ENCODE measurements at regions not wholly inside any gene's neighbourhood (a gene's known extent, or its start where the extent isn't known, plus 50 kb on each side); places are given as distances from the start of the nearest gene placed in this dataset.

GRCh38 chr9:89924611-89925010, 319.8 kb downstream of the GADD45G start:
- H3K4me3 Mint-ChIP-seq (ENCODE audit: unreplicated experiment), result no peak overlapping the region
- peaks cover 3% of the 10 kb centered on the region for H3K36me3 Mint-ChIP-seq (ENCODE audit: low read depth, unreplicated experiment)
- no peak for TF ChIP-seq CTCF (IDR thresholded peaks at IDR 0.05; ENCODE audit: unreplicated experiment)
- no peaks in the 10 kb centered on the region for H3K9me3 Mint-ChIP-seq (ENCODE audit: unreplicated experiment)
- H3K4me1 Mint-ChIP-seq (ENCODE audit: unreplicated experiment), result peaks cover 55% of the 10 kb centered on the region
- peaks cover 9% of the 10 kb centered on the region for H3K27me3 Mint-ChIP-seq (ENCODE audit: unreplicated experiment)
- no peak for DNase-seq (ENCODE audit: low spot score)
- H3K27ac Mint-ChIP-seq (ENCODE audit: unreplicated experiment), result no peak overlapping the region

GRCh38 chr9:89926167-89926566, 321.4 kb downstream of the GADD45G start:
- H3K27ac Mint-ChIP-seq (ENCODE audit: unreplicated experiment), result no peak overlapping the region
- H3K36me3 Mint-ChIP-seq (ENCODE audit: low read depth, unreplicated experiment), result peaks cover 3% of the 10 kb centered on the region
- TF ChIP-seq CTCF (IDR thresholded peaks at IDR 0.05; ENCODE audit: unreplicated experiment), result no peak
- DNase-seq (ENCODE audit: low spot score), result no peak
- H3K4me3 Mint-ChIP-seq (ENCODE audit: unreplicated experiment), result no peak overlapping the region
- no peaks in the 10 kb centered on the region for H3K9me3 Mint-ChIP-seq (ENCODE audit: unreplicated experiment)
- H3K4me1 Mint-ChIP-seq (ENCODE audit: unreplicated experiment), result peaks cover 68% of the 10 kb centered on the region
- peaks cover 9% of the 10 kb centered on the region for H3K27me3 Mint-ChIP-seq (ENCODE audit: unreplicated experiment)

GRCh38 chr9:89926691-89927220, 321.9 kb downstream of the GADD45G start:
- peaks cover 9% of the 10 kb centered on the region for H3K27me3 Mint-ChIP-seq (ENCODE audit: unreplicated experiment)
- H3K4me1 Mint-ChIP-seq (ENCODE audit: unreplicated experiment), result peaks cover 72% of the 10 kb centered on the region

GRCh38 chr9:89928106-89928505, 323.3 kb downstream of the GADD45G start:
- H3K4me3 Mint-ChIP-seq (ENCODE audit: unreplicated experiment), result no peak overlapping the region
- H3K9me3 Mint-ChIP-seq (ENCODE audit: unreplicated experiment), result no peaks in the 10 kb centered on the region
- H3K36me3 Mint-ChIP-seq (ENCODE audit: low read depth, unreplicated experiment), result peaks cover 3% of the 10 kb centered on the region
- H3K4me1 Mint-ChIP-seq (ENCODE audit: unreplicated experiment), result peaks cover 76% of the 10 kb centered on the region
- DNase-seq (ENCODE audit: low spot score), result no peak
- peaks cover 5% of the 10 kb centered on the region for H3K27me3 Mint-ChIP-seq (ENCODE audit: unreplicated experiment)
- peak overlapping the region; percentile 3 for H3K27ac Mint-ChIP-seq (ENCODE audit: unreplicated experiment)
- no peak for TF ChIP-seq CTCF (IDR thresholded peaks at IDR 0.05; ENCODE audit: unreplicated experiment)

More at GRCh38 chr9:89926691-89927220, 321.9 kb downstream of the GADD45G start:
- Mint-ChIP-seq H3K9me3 (ENCODE audit: unreplicated experiment) (no peaks in the 10 kb centered on the region), H3K36me3 (ENCODE audit: low read depth, unreplicated experiment) (peaks cover 3% of the 10 kb centered on the region), H3K4me3 (ENCODE audit: unreplicated experiment) (no peak overlapping the region), H3K27ac (ENCODE audit: unreplicated experiment) (no peak overlapping the region)
- no peak for TF ChIP-seq CTCF (IDR thresholded peaks at IDR 0.05; ENCODE audit: unreplicated experiment)
- DNase-seq (ENCODE audit: low spot score), result no peak

- no peak for DNase-seq (ENCODE audit: low spot score)
- no peak overlapping the region for H3K4me3 Mint-ChIP-seq (ENCODE audit: unreplicated experiment)
- peak overlapping the region; percentile 3 for H3K27ac Mint-ChIP-seq (ENCODE audit: unreplicated experiment)
- H3K36me3 Mint-ChIP-seq (ENCODE audit: low read depth, unreplicated experiment), result peaks cover 3% of the 10 kb centered on the region
- TF ChIP-seq CTCF (IDR thresholded peaks at IDR 0.05; ENCODE audit: unreplicated experiment), result no peak
- peaks cover 7% of the 10 kb centered on the region for H3K27me3 Mint-ChIP-seq (ENCODE audit: unreplicated experiment)
- peaks cover 77% of the 10 kb centered on the region for H3K4me1 Mint-ChIP-seq (ENCODE audit: unreplicated experiment)
- H3K9me3 Mint-ChIP-seq (ENCODE audit: unreplicated experiment), result no peaks in the 10 kb centered on the region
Measured at GRCh38 chr9:89928521-89929275, 323.9 kb downstream of the GADD45G start.

Measured in endothelial cell (in vitro differentiated cells).